ENCODE measurements at regions not wholly inside any gene's neighbourhood (a gene's known extent, or its start where the extent isn't known, plus 50 kb on each side); places are given as distances from the start of the nearest gene placed in this dataset.

DNA sequence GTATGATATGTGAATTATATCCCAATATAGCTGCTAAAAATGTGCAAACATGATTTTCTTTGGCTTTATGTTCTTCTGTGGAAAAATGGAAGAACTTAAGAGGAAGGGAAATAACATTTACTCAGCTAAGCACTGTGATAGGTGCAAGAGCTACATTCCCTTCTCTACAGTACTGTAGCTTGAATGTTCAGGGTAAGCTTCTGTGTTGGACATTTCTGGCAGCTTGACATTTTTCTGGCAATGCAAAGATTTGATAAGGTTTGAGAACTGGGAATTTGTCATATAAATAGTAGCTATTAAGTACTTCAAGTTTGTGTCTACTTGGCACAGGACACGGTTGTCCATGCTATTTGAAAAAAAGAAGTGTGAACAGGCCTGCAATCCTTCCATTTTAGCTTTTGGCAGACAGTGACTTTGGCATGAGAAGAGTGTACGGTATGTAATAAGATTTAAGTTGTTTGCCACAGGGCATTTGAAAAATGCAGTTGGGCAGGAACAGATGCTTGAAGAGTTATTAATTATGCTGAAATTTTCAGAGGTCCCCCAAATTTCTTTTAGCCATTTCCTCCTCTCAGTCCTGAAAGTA lies 77.6 kb downstream of the KIF4B start:
- Histone ChIP-seq H3K4me2 (ENCODE audit: low read depth, low read length, poor library complexity, severe bottlenecking) (no peak overlapping the region), H3K27me3 (ENCODE audit: low read length) (no peaks in the 10 kb centered on the region), H3K9me3 (ENCODE audit: insufficient read depth, low read length) (no peaks in the 10 kb centered on the region), H3K4me3 (ENCODE audit: insufficient read depth, low read length, poor library complexity, severe bottlenecking) (no peak overlapping the region), H2AFZ (ENCODE audit: low read depth, low read length, severe bottlenecking) (no peak overlapping the region), H3K9me2 (replicated peaks; ENCODE audit: insufficient read depth, low read length) (no peaks in the 10 kb centered on the region), H3F3A (ENCODE audit: insufficient read depth) (no peaks in the 10 kb centered on the region), H4K20me1 (ENCODE audit: low read depth, low read length) (no peaks in the 10 kb centered on the region), H3K79me2 (ENCODE audit: insufficient read depth, low read length) (no peaks in the 10 kb centered on the region), H3K9ac (ENCODE audit: low read length) (no peak overlapping the region), H3K36me3 (ENCODE audit: low read length) (no peaks in the 10 kb centered on the region), H3K27ac (ENCODE audit: low read depth, low read length) (no peak overlapping the region)
- TF ChIP-seq, protein P1, sequence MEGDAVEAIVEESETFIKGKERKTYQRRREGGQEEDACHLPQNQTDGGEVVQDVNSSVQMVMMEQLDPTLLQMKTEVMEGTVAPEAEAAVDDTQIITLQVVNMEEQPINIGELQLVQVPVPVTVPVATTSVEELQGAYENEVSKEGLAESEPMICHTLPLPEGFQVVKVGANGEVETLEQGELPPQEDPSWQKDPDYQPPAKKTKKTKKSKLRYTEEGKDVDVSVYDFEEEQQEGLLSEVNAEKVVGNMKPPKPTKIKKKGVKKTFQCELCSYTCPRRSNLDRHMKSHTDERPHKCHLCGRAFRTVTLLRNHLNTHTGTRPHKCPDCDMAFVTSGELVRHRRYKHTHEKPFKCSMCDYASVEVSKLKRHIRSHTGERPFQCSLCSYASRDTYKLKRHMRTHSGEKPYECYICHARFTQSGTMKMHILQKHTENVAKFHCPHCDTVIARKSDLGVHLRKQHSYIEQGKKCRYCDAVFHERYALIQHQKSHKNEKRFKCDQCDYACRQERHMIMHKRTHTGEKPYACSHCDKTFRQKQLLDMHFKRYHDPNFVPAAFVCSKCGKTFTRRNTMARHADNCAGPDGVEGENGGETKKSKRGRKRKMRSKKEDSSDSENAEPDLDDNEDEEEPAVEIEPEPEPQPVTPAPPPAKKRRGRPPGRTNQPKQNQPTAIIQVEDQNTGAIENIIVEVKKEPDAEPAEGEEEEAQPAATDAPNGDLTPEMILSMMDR (IDR thresholded peaks at IDR 0.05; ENCODE audit: insufficient read depth, low read length, poor library complexity, severe bottlenecking) = no peak
- no peak for TF ChIP-seq EZH2phosphoT487 (conservative IDR thresholded peaks at IDR 0.05; ENCODE audit: low read length)

GRCh38 chr5:155091768-155092717 lies 78.5 kb downstream of the KIF4B start:
- no peaks in the 10 kb centered on the region for H3K79me2 ChIP-seq (ENCODE audit: insufficient read depth, low read length)
- no peaks in the 10 kb centered on the region for H3K27me3 ChIP-seq (ENCODE audit: low read length)
- no peak overlapping the region for H3K9ac ChIP-seq (ENCODE audit: low read length)
- no peak overlapping the region for H2AFZ ChIP-seq (ENCODE audit: low read depth, low read length, severe bottlenecking)
- no peaks in the 10 kb centered on the region for H3F3A ChIP-seq (ENCODE audit: insufficient read depth)
- no peaks in the 10 kb centered on the region for H3K36me3 ChIP-seq (ENCODE audit: low read length)
- H3K4me3 ChIP-seq (ENCODE audit: insufficient read depth, low read length, poor library complexity, severe bottlenecking) = no peak overlapping the region
- no peak overlapping the region for H3K27ac ChIP-seq (ENCODE audit: low read depth, low read length)
- no peaks in the 10 kb centered on the region for H4K20me1 ChIP-seq (ENCODE audit: low read depth, low read length)
- H3K9me2 ChIP-seq (replicated peaks; ENCODE audit: insufficient read depth, low read length) = no peaks in the 10 kb centered on the region
- H3K9me3 ChIP-seq (ENCODE audit: insufficient read depth, low read length) = no peaks in the 10 kb centered on the region
- TF ChIP-seq EZH2phosphoT487 (conservative IDR thresholded peaks at IDR 0.05; ENCODE audit: low read length) = no peak
- TF ChIP-seq, protein P1 (IDR thresholded peaks at IDR 0.05; ENCODE audit: insufficient read depth, low read length, poor library complexity, severe bottlenecking) = no peak
- no peak overlapping the region for H3K4me2 ChIP-seq (ENCODE audit: low read depth, low read length, poor library complexity, severe bottlenecking)

DNA sequence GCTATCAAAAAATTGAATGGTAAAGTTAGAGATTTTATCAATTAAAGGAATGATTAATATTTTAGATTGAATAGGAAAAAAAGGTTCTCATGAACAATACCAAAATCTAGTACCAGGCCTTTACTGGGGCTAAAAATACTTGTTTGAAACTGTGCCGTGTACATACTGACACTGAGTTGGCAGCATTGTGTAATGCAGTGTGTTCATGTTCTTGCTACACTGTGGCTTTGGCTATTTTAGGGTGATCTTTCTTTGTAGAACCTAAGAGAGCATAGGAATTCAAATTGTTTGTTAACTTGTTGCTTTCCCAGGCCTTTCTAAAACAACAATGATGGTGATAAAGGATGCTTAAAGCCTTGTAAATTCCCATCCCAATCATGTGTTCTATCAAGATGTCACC lies 80.9 kb downstream of the KIF4B start:
- Histone ChIP-seq H2AFZ (ENCODE audit: low read depth, low read length, severe bottlenecking) (no peak overlapping the region), H3K4me2 (ENCODE audit: low read depth, low read length, poor library complexity, severe bottlenecking) (no peak overlapping the region), H3K9me3 (ENCODE audit: insufficient read depth, low read length) (no peaks in the 10 kb centered on the region), H3K79me2 (ENCODE audit: insufficient read depth, low read length) (no peaks in the 10 kb centered on the region), H3K9ac (ENCODE audit: low read length) (no peak overlapping the region), H4K20me1 (ENCODE audit: low read depth, low read length) (no peaks in the 10 kb centered on the region), H3K9me2 (replicated peaks; ENCODE audit: insufficient read depth, low read length) (no peaks in the 10 kb centered on the region), H3K36me3 (ENCODE audit: low read length) (no peaks in the 10 kb centered on the region), H3K4me3 (ENCODE audit: insufficient read depth, low read length, poor library complexity, severe bottlenecking) (no peak overlapping the region), H3K27me3 (ENCODE audit: low read length) (no peaks in the 10 kb centered on the region), H3K27ac (ENCODE audit: low read depth, low read length) (no peak overlapping the region), H3F3A (ENCODE audit: insufficient read depth) (no peaks in the 10 kb centered on the region)
- TF ChIP-seq, protein P1 (IDR thresholded peaks at IDR 0.05; ENCODE audit: insufficient read depth, low read length, poor library complexity, severe bottlenecking) = no peak
- no peak for TF ChIP-seq EZH2phosphoT487 (conservative IDR thresholded peaks at IDR 0.05; ENCODE audit: low read length)
